HEK293 (cell line): ENCODE measurements at regions not wholly inside any gene's neighbourhood (a gene's known extent, or its start where the extent isn't known, plus 50 kb on each side); places are given as distances from the start of the nearest gene placed in this dataset.

ENCODE experiments used
- CTCF ChIA-PET: fragments of 350-600 bp; formaldehyde crosslinking; extraction: SDS; loops from one replicate; lab custom pipeline; 2021; ENCODE audit warnings: antibody characterized with exemption; lab: Yijun Ruan, JAX
- POLR2A ChIA-PET: fragments of 300-600 bp; formaldehyde crosslinking; extraction: SDS; loops from one replicate; lab custom pipeline; 2020; ENCODE audit warnings: antibody characterized with exemption, inconsistent platforms; lab: Yijun Ruan, JAX
- H3K27ac ChIP-seq: fragments of 200-500 bp; sonication (Bioruptor generic); 2 replicates; pipeline ENCODE4 v1.5.1; 2014; ENCODE audit warnings: low read depth, low read length, control low read depth, inconsistent platforms; ENCODE audit errors: extremely low read depth
- H3K36me3 ChIP-seq, 2 experiments: fragments of 200-500 bp in 1 of 2; sonication (Bioruptor generic) in 1 of 2; 1 replicate in 1 of 2; 2 replicates in 1 of 2; pipeline ENCODE4 v1.5.1; 2014 to 2017; ENCODE audit warnings: inconsistent platforms in 2 of 2, low read length in 2 of 2; ENCODE audit not compliant: control insufficient read depth in 2 of 2, insufficient read depth in 1 of 2
- H3K4me1 ChIP-seq: fragments of 200-500 bp; sonication (Bioruptor generic); 2 replicates; pipeline ENCODE4 v1.5.1; 2014; ENCODE audit warnings: mild to moderate bottlenecking, low read length, inconsistent platforms; ENCODE audit not compliant: control insufficient read depth, insufficient read depth
- H3K4me3 ChIP-seq: 2 replicates; pipeline ENCODE4 v1.5.1; 2011; ENCODE audit warnings: low read depth, mild to moderate bottlenecking, control low read depth, low read length, moderate library complexity
- H3K9me3 ChIP-seq: fragments of 200-500 bp; sonication (Bioruptor generic); 2 replicates; pipeline ENCODE4 v1.5.1; 2014; ENCODE audit warnings: low read depth, low read length, inconsistent platforms; ENCODE audit not compliant: control insufficient read depth, insufficient read depth
- ATF2 ChIP-seq: fragments of 450-650 bp; formaldehyde crosslinking; IDR thresholded peaks from 2 replicates; pipeline ENCODE4 v1.5.1; 2016; ENCODE audit warnings: missing biosample characterization, missing genetic modification characterization, low read depth
- BCL11A ChIP-seq: fragments of 450-650 bp; formaldehyde crosslinking; IDR thresholded peaks from 2 replicates; pipeline ENCODE4 v1.5.1; 2016; ENCODE audit warnings: low read depth, missing biosample characterization, missing genetic modification characterization
- GLI4 ChIP-seq: fragments of 450-650 bp; formaldehyde crosslinking; IDR thresholded peaks from 2 replicates; pipeline ENCODE4 v1.5.1; 2016; ENCODE audit warnings: missing biosample characterization, missing genetic modification characterization
- KLF9 ChIP-seq: fragments of 450-650 bp; formaldehyde crosslinking; IDR thresholded peaks from 2 replicates; pipeline ENCODE4 v1.5.1; 2016; ENCODE audit warnings: missing biosample characterization, missing genetic modification characterization, low read depth
- OSR2 ChIP-seq: fragments of 450-650 bp; formaldehyde crosslinking; IDR thresholded peaks from 2 replicates; pipeline ENCODE4 v1.5.1; 2016; ENCODE audit warnings: missing biosample characterization, missing genetic modification characterization
- PATZ1 ChIP-seq: fragments of 450-650 bp; formaldehyde crosslinking; IDR thresholded peaks from 2 replicates; pipeline ENCODE4 v1.5.1; 2016; ENCODE audit warnings: missing biosample characterization, missing genetic modification characterization
- ZBTB10 ChIP-seq: fragments of 450-650 bp; formaldehyde crosslinking; IDR thresholded peaks from 2 replicates; pipeline ENCODE4 v1.5.1; 2016; ENCODE audit warnings: missing biosample characterization, missing genetic modification characterization
- ZBTB26 ChIP-seq: fragments of 450-650 bp; formaldehyde crosslinking; optimal IDR thresholded peaks from 2 replicates; pipeline ENCODE3; 2016; ENCODE audit warnings: missing biosample characterization, mild to moderate bottlenecking, missing genetic modification characterization
- ZBTB49 ChIP-seq: fragments of 450-650 bp; formaldehyde crosslinking; IDR thresholded peaks from 2 replicates; pipeline ENCODE4 v1.5.1; 2016; ENCODE audit warnings: missing biosample characterization, missing genetic modification characterization, low read depth
- ZBTB8A ChIP-seq: fragments of 450-650 bp; formaldehyde crosslinking; IDR thresholded peaks from 2 replicates; pipeline ENCODE4 v1.5.1; 2016; ENCODE audit warnings: missing biosample characterization, missing genetic modification characterization
- ZNF202 ChIP-seq: fragments of 450-650 bp; formaldehyde crosslinking; IDR thresholded peaks from 2 replicates; pipeline ENCODE4 v1.5.1; 2016; ENCODE audit warnings: missing biosample characterization, missing genetic modification characterization, borderline replicate concordance
- ZNF23 ChIP-seq: fragments of 450-650 bp; formaldehyde crosslinking; IDR thresholded peaks from 2 replicates; pipeline ENCODE4 v1.5.1; 2016; ENCODE audit warnings: missing biosample characterization, missing genetic modification characterization, borderline replicate concordance
- ZNF558 ChIP-seq: fragments of 450-650 bp; formaldehyde crosslinking; IDR thresholded peaks from 2 replicates; pipeline ENCODE4 v1.5.1; 2016; ENCODE audit warnings: missing biosample characterization, missing genetic modification characterization
- ZNF621 ChIP-seq: fragments of 450-650 bp; formaldehyde crosslinking; IDR thresholded peaks from 2 replicates; pipeline ENCODE4 v1.5.1; 2017; ENCODE audit warnings: missing biosample characterization, missing genetic modification characterization
- ZNF645 ChIP-seq: fragments of 450-650 bp; formaldehyde crosslinking; IDR thresholded peaks from 2 replicates; pipeline ENCODE4; 2016; ENCODE audit warnings: missing biosample characterization, missing genetic modification characterization

- Histone ChIP-seq H3K4me3 (no peak overlapping the region), H3K27ac (no peak overlapping the region), H3K4me1 (no peaks in the 10 kb centered on the region), H3K36me3 (no peaks in the 10 kb centered on the region), H3K9me3 (no peaks in the 10 kb centered on the region)
- TF ChIP-seq ZBTB26 (tag by site-specific recombination): no peak
- TF ChIP-seq ZNF558 (tag by site-specific recombination): no peak
- no peak for TF ChIP-seq ZNF23 (tag by site-specific recombination)
- TF ChIP-seq ZNF621 (tag by site-specific recombination): no peak
- TF ChIP-seq ZNF202 (tag by site-specific recombination): no peak
- no peak for TF ChIP-seq GLI4 (tag by site-specific recombination)
- no peak for TF ChIP-seq ZNF645 (tag by site-specific recombination)
- TF ChIP-seq KLF9: no peak
- TF ChIP-seq BCL11A (tag by site-specific recombination): no peak
- TF ChIP-seq ATF2 (tag by site-specific recombination): no peak
- ChIA-PET CTCF (no interaction called here), POLR2A (no interaction called here)
These were observed 134.0 kb downstream of the MREG start for GRCh38 chr2:215879331-215879730.

- no peaks in the 10 kb centered on the region for H3K4me1 ChIP-seq
- no peak for TF ChIP-seq ZBTB8A (tag by site-specific recombination)
- TF ChIP-seq ZBTB10 (tag by site-specific recombination): no peak
- TF ChIP-seq ZBTB49: no peak
- TF ChIP-seq OSR2: no peak
- no peak for TF ChIP-seq PATZ1 (tag by site-specific recombination)
- no peaks in the 10 kb centered on the region for H3K9me3 ChIP-seq
- H3K4me3 ChIP-seq: no peak overlapping the region
- POLR2A ChIA-PET: no interaction called here
- CTCF ChIA-PET: no interaction called here
- no peak overlapping the region for H3K27ac ChIP-seq
- no peaks in the 10 kb centered on the region for H3K36me3 ChIP-seq
These were observed 134.8 kb downstream of the MREG start for GRCh38 chr2:215878476-215879063.
